SK-N-SH (cell line): ENCODE measurements at regions not wholly inside any gene's neighbourhood (a gene's known extent, or its start where the extent isn't known, plus 50 kb on each side); places are given as distances from the start of the nearest gene placed in this dataset.

Experiments used
- CTCF ChIA-PET: fragments of 300-600, 350-600 bp; formaldehyde crosslinking; extraction: SDS; loops from one replicate; lab custom pipeline; 2021; lab: Yijun Ruan, JAX
- POLR2A ChIA-PET: fragments of 350-600 bp; sonication (Branson Sonifier 250); formaldehyde crosslinking; extraction: SDS; loops from one replicate; lab custom pipeline; 2020; ENCODE audit warnings: antibody characterized with exemption, inconsistent platforms; lab: Yijun Ruan, JAX
- DNase-seq: peaks from one replicate; pipeline ENCODE4 v3.0.0; 2012
- H2AFZ ChIP-seq: fragments of 200-600 bp; sonication (generic); 2 replicates; pipeline ENCODE4 v1.8.1; 2016; ENCODE audit warnings: antibody characterized with exemption, mild to moderate bottlenecking, low read depth
- H3F3A ChIP-seq: fragments of 200-600 bp; sonication (generic); replicated peaks from 2 replicates; pipeline ENCODE3; 2016; ENCODE audit warnings: antibody characterized with exemption, mild to moderate bottlenecking; ENCODE audit not compliant: insufficient read depth
- H3K27ac ChIP-seq, 2 experiments: fragments of 200-500 bp in 1 of 2; fragments of 200-600 bp in 1 of 2; sonication (Bioruptor generic) in 1 of 2; sonication (generic), shearing (Covaris generic) in 1 of 2; 2 replicates each; pipeline versions ENCODE4 v1.5.1 to v1.6.1; 2014 to 2016; ENCODE audit warnings: low read depth in 2 of 2, inconsistent platforms in 1 of 2, low read length in 1 of 2, mild to moderate bottlenecking in 1 of 2, mixed read lengths in 1 of 2
- H3K27me3 ChIP-seq: fragments of 200-600 bp; sonication (generic), shearing (Covaris generic); 2 replicates; pipeline ENCODE4 v1.6.1; 2016; ENCODE audit warnings: mixed run types; ENCODE audit not compliant: insufficient read depth
- H3K36me3 ChIP-seq, 2 experiments: fragments of 200-500 bp in 1 of 2; fragments of 200-600 bp in 1 of 2; sonication (Bioruptor generic) in 1 of 2; sonication (generic) in 1 of 2; replicated peaks in 1 of 2; 2 replicates each; pipeline versions ENCODE3 to v1.5.1; 2014 to 2016; ENCODE audit warnings: low read length in 1 of 2, mild to moderate bottlenecking in 1 of 2; ENCODE audit not compliant: insufficient read depth in 2 of 2, control insufficient read depth in 1 of 2
- H3K4me1 ChIP-seq, 2 experiments: fragments of 200-500 bp in 1 of 2; fragments of 200-600 bp in 1 of 2; sonication (Bioruptor generic) in 1 of 2; sonication (generic), shearing (Covaris generic) in 1 of 2; 2 replicates each; pipeline versions ENCODE4 v1.5.1 to v1.6.1; 2014 to 2016; ENCODE audit warnings: low read depth in 1 of 2, low read length in 1 of 2, mixed run types in 1 of 2; ENCODE audit not compliant: insufficient read depth in 2 of 2, control insufficient read depth in 1 of 2
- H3K4me2 ChIP-seq: fragments of 200-600 bp; sonication (generic), shearing (Covaris generic); 2 replicates; pipeline ENCODE4 v1.6.1; 2017; ENCODE audit warnings: mixed run types
- H3K4me3 ChIP-seq, 2 experiments: fragments of 200-500 bp in 1 of 2; fragments of 200-600 bp in 1 of 2; sonication (Bioruptor generic) in 1 of 2; sonication (generic), shearing (Covaris generic) in 1 of 2; 2 replicates each; pipeline versions ENCODE4 v1.5.1 to v1.8.1; 2014 to 2016; ENCODE audit warnings: low read depth in 2 of 2, inconsistent platforms in 1 of 2, low read length in 1 of 2, mild to moderate bottlenecking in 1 of 2, mixed read lengths in 1 of 2, moderate library complexity in 1 of 2
- H3K79me2 ChIP-seq: fragments of 200-600 bp; sonication (generic); 2 replicates; pipeline ENCODE4 v1.8.1; 2017; ENCODE audit warnings: mild to moderate bottlenecking; ENCODE audit not compliant: insufficient read depth
- H3K9ac ChIP-seq: fragments of 200-600 bp; sonication (generic); 2 replicates; pipeline ENCODE4 v1.6.1; 2017; ENCODE audit warnings: mixed run types
- H3K9me2 ChIP-seq: fragments of 200-600 bp; sonication (generic); 2 replicates; pipeline ENCODE4 v1.6.1; 2017; ENCODE audit warnings: mixed run types
- H3K9me3 ChIP-seq: fragments of 200-600 bp; sonication (generic); 2 replicates; pipeline ENCODE4 v1.6.1; 2017; ENCODE audit warnings: mixed run types, mild to moderate bottlenecking, moderate library complexity
- H4K20me1 ChIP-seq: fragments of 200-600 bp; sonication (generic); 2 replicates; pipeline ENCODE4 v1.6.1; 2017; ENCODE audit warnings: mild to moderate bottlenecking, mixed run types; ENCODE audit not compliant: insufficient read depth
- CHD2 ChIP-seq: fragments of 150-350 bp; IDR thresholded peaks from 2 replicates; pipeline ENCODE4 v1.6.1; 2018; ENCODE audit warnings: low read length; ENCODE audit not compliant: partially characterized antibody
- EP300 ChIP-seq, 2 experiments: IDR thresholded peaks; 2 replicates each; pipeline versions ENCODE4 v1.4.0 to v1.6.1; 2012; ENCODE audit warnings: borderline replicate concordance in 1 of 2, low read depth in 1 of 2, low read length in 1 of 2
- EZH2phosphoT487 ChIP-seq: fragments of 200-600 bp; sonication (generic); IDR thresholded peaks from 2 replicates; pipeline ENCODE4 v1.6.1; 2017; ENCODE audit warnings: low read depth, mixed run types, mild to moderate bottlenecking, antibody characterized with exemption, moderate library complexity, borderline replicate concordance
- FOXJ3 ChIP-seq: sonication (generic); formaldehyde crosslinking; IDR thresholded peaks from 2 replicates; pipeline ENCODE4 v1.5.1; 2020; ENCODE audit warnings: mild to moderate bottlenecking, missing genetic modification reagents
- FOXM1 ChIP-seq: IDR thresholded peaks from 2 replicates; pipeline ENCODE4 v1.4.0; 2012; ENCODE audit warnings: low read depth, mild to moderate bottlenecking
- GABPA ChIP-seq: IDR thresholded peaks from 2 replicates; pipeline ENCODE4 v1.4.0; 2012; ENCODE audit warnings: low read depth, mild to moderate bottlenecking
- GATA2 ChIP-seq: sonication (generic); formaldehyde crosslinking; IDR thresholded peaks from 2 replicates; pipeline ENCODE4 v1.5.0; 2020; ENCODE audit warnings: mild to moderate bottlenecking, missing genetic modification reagents
- JUND ChIP-seq: IDR thresholded peaks from 2 replicates; pipeline ENCODE4 v1.4.0; 2012
- NFIC ChIP-seq: IDR thresholded peaks from 2 replicates; pipeline ENCODE4 v1.4.0; 2012; ENCODE audit warnings: borderline replicate concordance
- NRF1 ChIP-seq: IDR thresholded peaks from 2 replicates; pipeline ENCODE4 v1.6.1; 2012; ENCODE audit warnings: low read depth, mild to moderate bottlenecking, low read length
- RAD21 ChIP-seq: IDR thresholded peaks from 2 replicates; pipeline ENCODE4 v1.6.1; 2012; ENCODE audit warnings: mild to moderate bottlenecking, low read length
- RFX5 ChIP-seq: IDR thresholded peaks from 2 replicates; pipeline ENCODE4 v1.6.1; 2012; ENCODE audit warnings: mild to moderate bottlenecking, improper control_type of control experiment, low read length
- RXRA ChIP-seq: IDR thresholded peaks from 2 replicates; pipeline ENCODE4 v1.4.0; 2012; ENCODE audit warnings: low read depth, mild to moderate bottlenecking, borderline replicate concordance
- SMC3 ChIP-seq: IDR thresholded peaks from 2 replicates; pipeline ENCODE4 v1.6.1; 2012; ENCODE audit warnings: low read depth, low read length, improper control_type of control experiment
- TAF1 ChIP-seq: IDR thresholded peaks from 2 replicates; pipeline ENCODE4 v1.6.1; 2012; ENCODE audit warnings: low read depth, mild to moderate bottlenecking, low read length, moderate library complexity, borderline replicate concordance
- YY1 ChIP-seq: IDR thresholded peaks from 2 replicates; pipeline ENCODE4 v1.4.0; 2012; ENCODE audit warnings: low read depth, mild to moderate bottlenecking
- ZBTB33 ChIP-seq: IDR thresholded peaks from 2 replicates; pipeline ENCODE4 v1.4.0; 2012; ENCODE audit warnings: low read depth, borderline replicate concordance
- WGBS: methylation state at CpG from one replicate; pipeline ENCODE4 v1.1.6; 2017; ENCODE audit warnings: low lambda C conversion rate; 5-methylcytosine and 5-hydroxymethylcytosine counted together

- Histone ChIP-seq H3K4me1 (no peaks in the 10 kb centered on the region), H3K4me2 (no peak overlapping the region), H3K4me3 (no peak overlapping the region), H3K9me3 (peaks cover 6% of the 10 kb centered on the region; the same call in 1 of the 2 replicates), H3K9ac (no peak overlapping the region), H3K27ac (no peak overlapping the region), H3F3A (peaks cover 10% of the 10 kb centered on the region), H2AFZ (no peak overlapping the region), H3K79me2 (no peaks in the 10 kb centered on the region), H3K36me3 (no peaks in the 10 kb centered on the region), H3K9me2 (no peaks in the 10 kb centered on the region), H3K27me3 (no peaks in the 10 kb centered on the region), H4K20me1 (no peaks in the 10 kb centered on the region)
- no peak for TF ChIP-seq FOXM1
- TF ChIP-seq CHD2, result no peak
- TF ChIP-seq GATA2 (CRISPR knock-in tag), result no peak
- WGBS, result 25% methylated on average over 5 of the region's 5 CpGs
- ChIA-PET CTCF (interaction anchor here (1.5 kb wide), 1 partner anchor 34 kb away, joined by 4 read pairs; no protein-coding TSS in a partner anchor), POLR2A (no interaction called here)
- no peak for DNase-seq
Observed at GRCh38 chr10:131487822-131488221, 176.3 kb upstream of the TCERG1L start.

- Histone ChIP-seq H3K4me2 (no peak overlapping the region), H4K20me1 (no peaks in the 10 kb centered on the region), H3K27ac (no peak overlapping the region), H3K9me3 (peaks cover 6% of the 10 kb centered on the region; the same call in 1 of the 2 replicates), H2AFZ (no peak overlapping the region), H3K79me2 (no peaks in the 10 kb centered on the region), H3F3A (peaks cover 10% of the 10 kb centered on the region), H3K36me3 (no peaks in the 10 kb centered on the region), H3K9me2 (no peaks in the 10 kb centered on the region), H3K4me3 (no peak overlapping the region), H3K27me3 (no peaks in the 10 kb centered on the region), H3K9ac (no peak overlapping the region), H3K4me1 (no peaks in the 10 kb centered on the region)
- ChIA-PET POLR2A (no interaction called here), CTCF (no interaction called here)
- TF ChIP-seq RXRA (no peak), ZBTB33 (no peak), NFIC (no peak), RFX5 (no peak)
- DNase-seq, result no peak
- WGBS, result 29% methylated on average over 8 of the region's 9 CpGs
Observed at GRCh38 chr10:131490991-131491594, 179.6 kb upstream of the TCERG1L start.

- Histone ChIP-seq H3K36me3 (no peaks in the 10 kb centered on the region), H3K4me3 (no peak overlapping the region), H3K9me2 (no peaks in the 10 kb centered on the region), H3K4me1 (no peaks in the 10 kb centered on the region), H3K27ac (no peak overlapping the region), H3K9ac (no peak overlapping the region), H3K4me2 (no peak overlapping the region), H3F3A (no peaks in the 10 kb centered on the region), H3K9me3 (peaks cover 6% of the 10 kb centered on the region; the same call in 1 of the 2 replicates), H3K79me2 (no peaks in the 10 kb centered on the region), H3K27me3 (no peaks in the 10 kb centered on the region), H4K20me1 (no peaks in the 10 kb centered on the region), H2AFZ (no peak overlapping the region)
- WGBS, result 21% methylated on average over 7 of the region's 9 CpGs
- ChIA-PET POLR2A (no interaction called here), CTCF (no interaction called here)
- DNase-seq, result no peak
- no peak for TF ChIP-seq JUND
- no peak for TF ChIP-seq FOXJ3 (CRISPR knock-in tag)
- TF ChIP-seq EZH2phosphoT487, result no peak
- no peak for TF ChIP-seq GABPA
- TF ChIP-seq RAD21, result no peak
- TF ChIP-seq SMC3, result no peak
- no peak for TF ChIP-seq YY1
- no peak for TF ChIP-seq EP300 (IDR thresholded peaks at IDR 0.05; ENCODE audit: borderline replicate concordance in 1 of 2, low read depth in 1 of 2, low read length in 1 of 2)
- no peak for TF ChIP-seq TAF1
- TF ChIP-seq NRF1, result no peak
Observed at GRCh38 chr10:131492211-131492857, 180.8 kb upstream of the TCERG1L start.
